Panc1 (cell line): ENCODE measurements at regions not wholly inside any gene's neighbourhood (a gene's known extent, or its start where the extent isn't known, plus 50 kb on each side); places are given as distances from the start of the nearest gene placed in this dataset.

ENCODE experiments used
- ATAC-seq: fragments of 200-7000 bp; cut with Tn5 transposase; 2 replicates; pipeline ENCODE4 v1.9.1; 2020; ENCODE audit warnings: mild to moderate bottlenecking, moderate library complexity
- BruUV-seq: library from RNA; stranded (reverse); fragments of 400-500 nt; replicated peaks from 2 replicates; lab custom pipeline; 2021; lab: Mats Ljungman, UMichigan
- CTCF ChIA-PET: fragments of 300-600 bp; sonication (Branson Sonifier 250); formaldehyde crosslinking; loops from one replicate; lab custom pipeline; 2022; ENCODE audit warnings: antibody characterized with exemption; lab: Charles Lee
- POLR2A ChIA-PET: fragments of 300-600 bp; sonication (Branson Sonifier 250); formaldehyde crosslinking; loops from one replicate; lab custom pipeline; 2022; ENCODE audit warnings: antibody characterized with exemption; lab: Charles Lee
- DNase-seq: peaks from one replicate; pipeline ENCODE4 v3.0.0-alpha.2; 2010; ENCODE audit warnings: low read depth, low spot score
- H3K27ac ChIP-seq: 2 replicates; pipeline ENCODE4 v1.5.1; 2011; ENCODE audit warnings: mild to moderate bottlenecking, low read length, inconsistent platforms
- H3K27me3 ChIP-seq: fragments of 200-500 bp; sonication (Bioruptor generic); 2 replicates; pipeline ENCODE4 v1.6.0; 2014; ENCODE audit warnings: low read length, inconsistent platforms; ENCODE audit not compliant: control insufficient read depth, insufficient read depth
- H3K36me3 ChIP-seq: fragments of 200-500 bp; sonication (Bioruptor generic); 2 replicates; pipeline ENCODE4 v1.5.1; 2014; ENCODE audit warnings: inconsistent platforms, mild to moderate bottlenecking, low read length, moderate library complexity; ENCODE audit not compliant: control insufficient read depth, insufficient read depth
- H3K4me1 ChIP-seq: 2 replicates; pipeline ENCODE4 v1.5.1; 2011; ENCODE audit warnings: inconsistent platforms, mild to moderate bottlenecking, low read length, moderate library complexity; ENCODE audit not compliant: control insufficient read depth, insufficient read depth
- H3K4me3 ChIP-seq, 2 experiments: 2 replicates each; pipeline ENCODE4 v1.5.1; 2011 to 2012; ENCODE audit warnings: low read depth in 2 of 2, low read length in 2 of 2, mild to moderate bottlenecking in 2 of 2, inconsistent platforms in 1 of 2, moderate library complexity in 1 of 2
- H3K9me3 ChIP-seq: fragments of 200-500 bp; sonication (Bioruptor generic); 2 replicates; pipeline ENCODE4 v1.5.1; 2014; ENCODE audit warnings: low read depth, mild to moderate bottlenecking, inconsistent platforms, low read length, moderate library complexity; ENCODE audit not compliant: control insufficient read depth, insufficient read depth
- POLR2AphosphoS5 ChIP-seq: IDR thresholded peaks from 2 replicates; pipeline ENCODE4 v1.6.1; 2012; ENCODE audit warnings: mild to moderate bottlenecking, low read depth, low read length, moderate library complexity
- SIN3A ChIP-seq: IDR thresholded peaks from 2 replicates; pipeline ENCODE4 v1.6.1; 2012; ENCODE audit warnings: low read depth, mild to moderate bottlenecking, low read length, moderate library complexity, borderline replicate concordance; ENCODE audit not compliant: insufficient read depth
- TCF7L2 ChIP-seq: IDR thresholded peaks from 2 replicates; pipeline ENCODE4 v1.6.1; 2011; ENCODE audit warnings: mild to moderate bottlenecking, low read depth, low read length, inconsistent platforms
- in situ Hi-C: cut with HindIII; loops from 2 replicates; pipeline ENCODE4 v1.10.0; 2016; ENCODE audit warnings: low sequenced_read_pairs, low pct_unique_long_range_greater_than_20kb
- intact Hi-C: fragments of 100-400 bp; cut with micrococcal nuclease; formaldehyde crosslinking; loops from one replicate; pipeline ENCODE4 v1.10.0; 2022; ENCODE audit not compliant: unreplicated experiment
- TF ChIP-seq, protein P1 (sequence below): fragments of 450-650 bp; IDR thresholded peaks from 2 replicates; pipeline ENCODE4 v1.5.1; 2017; ENCODE audit warnings: mild to moderate bottlenecking
- TF ChIP-seq, protein P2 (sequence below), 2 experiments: IDR thresholded peaks; 2 replicates each; pipeline ENCODE4 v1.6.1; 2011 to 2012; ENCODE audit warnings: low read depth in 2 of 2, control low read depth in 1 of 2, low read length in 1 of 2, mild to moderate bottlenecking in 1 of 2, moderate library complexity in 1 of 2; ENCODE audit not compliant: insufficient read depth in 1 of 2

DNA sequence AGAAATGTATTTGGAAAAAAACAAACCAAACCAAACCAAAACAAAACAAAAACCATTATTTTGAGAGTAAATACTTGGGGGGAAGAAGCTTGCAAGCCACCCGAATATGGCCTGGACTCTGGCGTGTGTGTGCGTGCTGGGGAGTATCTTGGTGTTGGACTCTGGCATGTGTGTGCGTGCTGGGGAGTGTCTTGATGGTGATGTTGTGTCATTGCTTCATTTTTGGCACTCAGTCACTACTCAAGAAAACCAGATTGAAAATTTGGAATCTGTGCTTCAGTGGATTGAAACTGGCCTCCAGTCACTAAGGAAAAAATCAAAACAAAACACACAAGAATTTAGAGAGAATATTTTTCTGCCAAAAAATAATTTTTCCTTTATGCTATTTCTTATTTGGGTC is 76.1 kb downstream of the ARRDC3 start:
- no peaks in the 10 kb centered on the region for H3K9me3 ChIP-seq
- DNase-seq (no peak), ATAC-seq (no peak)
- BruUV-seq, result no TSS peak
- no peaks in the 10 kb centered on the region for H3K36me3 ChIP-seq
- H3K27me3 ChIP-seq, result no peaks in the 10 kb centered on the region
- TF ChIP-seq, protein P1, sequence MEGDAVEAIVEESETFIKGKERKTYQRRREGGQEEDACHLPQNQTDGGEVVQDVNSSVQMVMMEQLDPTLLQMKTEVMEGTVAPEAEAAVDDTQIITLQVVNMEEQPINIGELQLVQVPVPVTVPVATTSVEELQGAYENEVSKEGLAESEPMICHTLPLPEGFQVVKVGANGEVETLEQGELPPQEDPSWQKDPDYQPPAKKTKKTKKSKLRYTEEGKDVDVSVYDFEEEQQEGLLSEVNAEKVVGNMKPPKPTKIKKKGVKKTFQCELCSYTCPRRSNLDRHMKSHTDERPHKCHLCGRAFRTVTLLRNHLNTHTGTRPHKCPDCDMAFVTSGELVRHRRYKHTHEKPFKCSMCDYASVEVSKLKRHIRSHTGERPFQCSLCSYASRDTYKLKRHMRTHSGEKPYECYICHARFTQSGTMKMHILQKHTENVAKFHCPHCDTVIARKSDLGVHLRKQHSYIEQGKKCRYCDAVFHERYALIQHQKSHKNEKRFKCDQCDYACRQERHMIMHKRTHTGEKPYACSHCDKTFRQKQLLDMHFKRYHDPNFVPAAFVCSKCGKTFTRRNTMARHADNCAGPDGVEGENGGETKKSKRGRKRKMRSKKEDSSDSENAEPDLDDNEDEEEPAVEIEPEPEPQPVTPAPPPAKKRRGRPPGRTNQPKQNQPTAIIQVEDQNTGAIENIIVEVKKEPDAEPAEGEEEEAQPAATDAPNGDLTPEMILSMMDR, result no peak
- TF ChIP-seq TCF7L2 (no peak), SIN3A (no peak), POLR2AphosphoS5 (no peak)
- TF ChIP-seq, protein P2, sequence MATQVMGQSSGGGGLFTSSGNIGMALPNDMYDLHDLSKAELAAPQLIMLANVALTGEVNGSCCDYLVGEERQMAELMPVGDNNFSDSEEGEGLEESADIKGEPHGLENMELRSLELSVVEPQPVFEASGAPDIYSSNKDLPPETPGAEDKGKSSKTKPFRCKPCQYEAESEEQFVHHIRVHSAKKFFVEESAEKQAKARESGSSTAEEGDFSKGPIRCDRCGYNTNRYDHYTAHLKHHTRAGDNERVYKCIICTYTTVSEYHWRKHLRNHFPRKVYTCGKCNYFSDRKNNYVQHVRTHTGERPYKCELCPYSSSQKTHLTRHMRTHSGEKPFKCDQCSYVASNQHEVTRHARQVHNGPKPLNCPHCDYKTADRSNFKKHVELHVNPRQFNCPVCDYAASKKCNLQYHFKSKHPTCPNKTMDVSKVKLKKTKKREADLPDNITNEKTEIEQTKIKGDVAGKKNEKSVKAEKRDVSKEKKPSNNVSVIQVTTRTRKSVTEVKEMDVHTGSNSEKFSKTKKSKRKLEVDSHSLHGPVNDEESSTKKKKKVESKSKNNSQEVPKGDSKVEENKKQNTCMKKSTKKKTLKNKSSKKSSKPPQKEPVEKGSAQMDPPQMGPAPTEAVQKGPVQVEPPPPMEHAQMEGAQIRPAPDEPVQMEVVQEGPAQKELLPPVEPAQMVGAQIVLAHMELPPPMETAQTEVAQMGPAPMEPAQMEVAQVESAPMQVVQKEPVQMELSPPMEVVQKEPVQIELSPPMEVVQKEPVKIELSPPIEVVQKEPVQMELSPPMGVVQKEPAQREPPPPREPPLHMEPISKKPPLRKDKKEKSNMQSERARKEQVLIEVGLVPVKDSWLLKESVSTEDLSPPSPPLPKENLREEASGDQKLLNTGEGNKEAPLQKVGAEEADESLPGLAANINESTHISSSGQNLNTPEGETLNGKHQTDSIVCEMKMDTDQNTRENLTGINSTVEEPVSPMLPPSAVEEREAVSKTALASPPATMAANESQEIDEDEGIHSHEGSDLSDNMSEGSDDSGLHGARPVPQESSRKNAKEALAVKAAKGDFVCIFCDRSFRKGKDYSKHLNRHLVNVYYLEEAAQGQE (IDR thresholded peaks at IDR 0.05; ENCODE audit: insufficient read depth in 1 of 2, low read depth in 2 of 2, low read length in 1 of 2), result no peak
- ChIA-PET CTCF (no interaction called here), POLR2A (no interaction called here)
- in situ Hi-C loops (no loop called here), intact Hi-C loops (no loop called here)
- peaks cover 20% of the 10 kb centered on the region for H3K4me1 ChIP-seq
- no peak overlapping the region for H3K4me3 ChIP-seq
- no peak overlapping the region for H3K27ac ChIP-seq

DNA sequence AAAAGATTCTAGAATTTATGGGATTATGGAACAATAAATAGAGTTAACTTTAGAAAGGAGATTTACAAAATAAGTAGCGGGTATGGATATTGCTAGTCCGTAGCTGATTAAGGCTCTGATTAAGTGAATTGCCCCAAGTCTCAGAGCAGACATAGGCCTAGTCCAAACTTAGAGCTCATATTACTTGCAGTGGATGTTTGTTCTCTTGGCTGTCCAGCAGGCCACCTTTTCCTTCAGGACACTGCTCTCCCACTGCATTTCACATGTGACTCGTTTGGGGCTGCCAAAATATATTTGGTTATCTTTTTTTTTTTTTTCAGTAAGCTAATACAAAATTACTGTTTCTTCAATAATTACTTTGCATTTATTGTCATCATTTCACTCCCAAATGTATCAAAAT is 76.6 kb downstream of the ARRDC3 start:
- CTCF ChIA-PET, result interaction anchor here (1.0 kb wide), 1 partner anchor 44 kb away, joined by 3 read pairs; no protein-coding TSS in a partner anchor
- Histone ChIP-seq H3K27ac (no peak overlapping the region), H3K27me3 (no peaks in the 10 kb centered on the region), H3K4me1 (peaks cover 15% of the 10 kb centered on the region), H3K36me3 (no peaks in the 10 kb centered on the region), H3K4me3 (no peak overlapping the region), H3K9me3 (no peaks in the 10 kb centered on the region)
- in situ Hi-C loops (no loop called here), intact Hi-C loops (no loop called here)
- BruUV-seq, result no TSS peak
- no peak for DNase-seq
- no peak for TF ChIP-seq POLR2AphosphoS5
- TF ChIP-seq, protein P2 (IDR thresholded peaks at IDR 0.05; ENCODE audit: insufficient read depth in 1 of 2, low read depth in 2 of 2, low read length in 1 of 2), result 0 out of 4 replicates have a peak, but pooled peaks of 1 of the 2 experiments have one; percentile 12
- no peak for ATAC-seq
- POLR2A ChIA-PET, result interaction anchor here (0.7 kb wide), 1 partner anchor 65 kb away, joined by 3 read pairs; no protein-coding TSS in a partner anchor
